T-helper 2 cell treated with Interferon-gamma antibody and Interleukin-4, amounts not matched to agents 5 μg/mL and 100 μg/mL, for 36 hours (primary cell): ENCODE measurements at regions not wholly inside any gene's neighbourhood (a gene's known extent, or its start where the extent isn't known, plus 50 kb on each side); places are given as distances from the start of the nearest gene placed in this dataset.
"Not testable (repeated sequence)": the region's sequence is repeated elsewhere in the genome, so short reads cannot be mapped to it uniquely, and the experiment has no call there.

ENCODE experiments used
- DNase-seq: peaks from one replicate; pipeline ENCODE4 v3.0.0; 2021; ENCODE audit warnings: low spot score
- H3K27ac Mint-ChIP-seq: one replicate; pipeline ENCODE4 v1.8.0; 2021; ENCODE audit warnings: mild to moderate bottlenecking, mixed read lengths
- H3K27me3 Mint-ChIP-seq: one replicate; pipeline ENCODE4 v1.8.0; 2021; ENCODE audit warnings: low read depth, mixed read lengths
- H3K36me3 Mint-ChIP-seq: one replicate; pipeline ENCODE4 v1.8.0; 2021; ENCODE audit warnings: low read depth, mixed read lengths
- H3K4me1 Mint-ChIP-seq: one replicate; pipeline ENCODE4 v1.8.0; 2021; ENCODE audit warnings: low read depth, mixed read lengths
- H3K4me3 Mint-ChIP-seq: one replicate; pipeline ENCODE4 v1.8.0; 2022; ENCODE audit warnings: mild to moderate bottlenecking, moderate library complexity, mixed read lengths
- H3K9me3 Mint-ChIP-seq: one replicate; pipeline ENCODE4 v1.8.0; 2021; ENCODE audit warnings: mixed read lengths

- H3K4me3 Mint-ChIP-seq, result no peak overlapping the region
Observed at GRCh38 chr3:110973263-110973895, 98.2 kb upstream of the NECTIN3 start.

GRCh38 chr3:110974902-110975301, 96.7 kb upstream of the NECTIN3 start:
- H3K9me3 Mint-ChIP-seq, result no peaks in the 10 kb centered on the region
- DNase-seq, result no peak
- H3K36me3 Mint-ChIP-seq, result no peaks in the 10 kb centered on the region
- H3K27me3 Mint-ChIP-seq, result peaks cover 8% of the 10 kb centered on the region
- H3K4me3 Mint-ChIP-seq, result no peak overlapping the region
- H3K27ac Mint-ChIP-seq, result no peak overlapping the region
- no peaks in the 10 kb centered on the region for H3K4me1 Mint-ChIP-seq

More at GRCh38 chr3:110973263-110973895, 98.2 kb upstream of the NECTIN3 start:
- peaks cover 8% of the 10 kb centered on the region for H3K27me3 Mint-ChIP-seq
- H3K4me1 Mint-ChIP-seq, result no peaks in the 10 kb centered on the region
- H3K9me3 Mint-ChIP-seq, result no peaks in the 10 kb centered on the region
- no peaks in the 10 kb centered on the region for H3K36me3 Mint-ChIP-seq
- no peak for DNase-seq
- H3K27ac Mint-ChIP-seq, result no peak overlapping the region

- Mint-ChIP-seq H3K27ac (no peak overlapping the region), H3K36me3 (no peaks in the 10 kb centered on the region), H3K4me1 (no peaks in the 10 kb centered on the region), H3K9me3 (no peaks in the 10 kb centered on the region), H3K27me3 (no peaks in the 10 kb centered on the region), H3K4me3 (no peak overlapping the region)
- DNase-seq, result no peak
Observed at GRCh38 chr3:110984456-110985250, 87.0 kb upstream of the NECTIN3 start.

- Mint-ChIP-seq H3K27ac (no peak overlapping the region), H3K27me3 (no peaks in the 10 kb centered on the region), H3K4me1 (no peaks in the 10 kb centered on the region), H3K4me3 (no peak overlapping the region), H3K36me3 (no peaks in the 10 kb centered on the region), H3K9me3 (no peaks in the 10 kb centered on the region)
- no peak for DNase-seq
Observed at GRCh38 chr3:110989446-110989845, 82.2 kb upstream of the NECTIN3 start.

GRCh38 chr3:110995461-110996231, 76.0 kb upstream of the NECTIN3 start:
- Mint-ChIP-seq H3K4me3 (no peak overlapping the region), H3K4me1 (no peaks in the 10 kb centered on the region), H3K36me3 (no peaks in the 10 kb centered on the region), H3K27ac (no peak overlapping the region), H3K9me3 (no peaks in the 10 kb centered on the region), H3K27me3 (no peaks in the 10 kb centered on the region)
- DNase-seq, result no peak

- not testable (repeated sequence) for H3K4me1 Mint-ChIP-seq, H3K4me3 Mint-ChIP-seq, H3K27ac Mint-ChIP-seq, DNase-seq, H3K36me3 Mint-ChIP-seq, H3K9me3 Mint-ChIP-seq, H3K27me3 Mint-ChIP-seq
Observed at GRCh38 chr3:110998766-110999165, 72.8 kb upstream of the NECTIN3 start.

- not testable (repeated sequence) for H3K27ac Mint-ChIP-seq, H3K4me3 Mint-ChIP-seq, H3K36me3 Mint-ChIP-seq, H3K27me3 Mint-ChIP-seq, H3K9me3 Mint-ChIP-seq, DNase-seq, H3K4me1 Mint-ChIP-seq
Observed at GRCh38 chr3:111006485-111006884, 65.1 kb upstream of the NECTIN3 start.

- H3K4me1 Mint-ChIP-seq, result no peaks in the 10 kb centered on the region
- DNase-seq, result no peak
- H3K9me3 Mint-ChIP-seq, result no peaks in the 10 kb centered on the region
- H3K4me3 Mint-ChIP-seq, result no peak overlapping the region
- no peaks in the 10 kb centered on the region for H3K36me3 Mint-ChIP-seq
- H3K27me3 Mint-ChIP-seq, result peaks cover 2% of the 10 kb centered on the region
- H3K27ac Mint-ChIP-seq, result no peak overlapping the region
Observed at GRCh38 chr3:111012388-111013248, 59.0 kb upstream of the NECTIN3 start.
